ENCODE measurements at regions not wholly inside any gene's neighbourhood (a gene's known extent, or its start where the extent isn't known, plus 50 kb on each side); places are given as distances from the start of the nearest gene placed in this dataset.
A peak's percentile ranks its signal among the peaks of the same experiment; 100 is the strongest.

DNA sequence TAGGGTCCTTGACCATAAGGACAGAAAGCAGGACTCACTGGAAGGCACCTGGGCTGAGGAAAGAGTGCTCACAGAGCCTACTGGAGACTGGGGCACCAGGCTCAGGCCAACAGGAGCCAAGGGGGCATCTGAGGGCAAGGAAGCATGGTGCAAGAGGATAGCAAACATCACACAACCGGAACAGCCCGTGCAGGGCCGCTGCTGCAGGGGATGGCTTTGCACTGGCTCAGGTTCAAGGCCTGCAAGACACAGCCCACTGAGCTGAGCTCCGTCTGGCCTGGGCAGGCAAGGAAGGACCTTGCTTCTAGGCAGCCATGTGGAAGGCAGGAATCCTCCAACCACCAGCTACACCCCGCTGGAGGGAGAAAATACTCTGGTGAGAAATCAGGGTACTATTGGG lies 59.8 kb upstream of the KIF26B start:
- Histone ChIP-seq H3K27ac (no peak overlapping the region), H3K9me3 (replicated peaks in 1 of 3) (no peaks in the 10 kb centered on the region), H3K4me3 (no peak overlapping the region), H3K4me1 (replicated peaks in 1 of 2) (peaks cover 0 to 16% of the 10 kb centered on the region in 2 donors), H3K27me3 (no peaks in the 10 kb centered on the region), H3K36me3 (replicated peaks in 1 of 2) (no peaks in the 10 kb centered on the region)
- intact Hi-C loops (cut with DNase I): no loop called here
- 52 to 69% (median 60%) methylated on average over 3 to 5 of the region's 5 CpGs for WGBS, 4 donors
- TF ChIP-seq, protein P1, sequence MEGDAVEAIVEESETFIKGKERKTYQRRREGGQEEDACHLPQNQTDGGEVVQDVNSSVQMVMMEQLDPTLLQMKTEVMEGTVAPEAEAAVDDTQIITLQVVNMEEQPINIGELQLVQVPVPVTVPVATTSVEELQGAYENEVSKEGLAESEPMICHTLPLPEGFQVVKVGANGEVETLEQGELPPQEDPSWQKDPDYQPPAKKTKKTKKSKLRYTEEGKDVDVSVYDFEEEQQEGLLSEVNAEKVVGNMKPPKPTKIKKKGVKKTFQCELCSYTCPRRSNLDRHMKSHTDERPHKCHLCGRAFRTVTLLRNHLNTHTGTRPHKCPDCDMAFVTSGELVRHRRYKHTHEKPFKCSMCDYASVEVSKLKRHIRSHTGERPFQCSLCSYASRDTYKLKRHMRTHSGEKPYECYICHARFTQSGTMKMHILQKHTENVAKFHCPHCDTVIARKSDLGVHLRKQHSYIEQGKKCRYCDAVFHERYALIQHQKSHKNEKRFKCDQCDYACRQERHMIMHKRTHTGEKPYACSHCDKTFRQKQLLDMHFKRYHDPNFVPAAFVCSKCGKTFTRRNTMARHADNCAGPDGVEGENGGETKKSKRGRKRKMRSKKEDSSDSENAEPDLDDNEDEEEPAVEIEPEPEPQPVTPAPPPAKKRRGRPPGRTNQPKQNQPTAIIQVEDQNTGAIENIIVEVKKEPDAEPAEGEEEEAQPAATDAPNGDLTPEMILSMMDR (IDR thresholded peaks at IDR 0.05): no peak
- TF ChIP-seq POLR2A (IDR thresholded peaks at IDR 0.05): no peak
- DNase-seq: peak; percentile 16 to 72 (median 62)

DNA sequence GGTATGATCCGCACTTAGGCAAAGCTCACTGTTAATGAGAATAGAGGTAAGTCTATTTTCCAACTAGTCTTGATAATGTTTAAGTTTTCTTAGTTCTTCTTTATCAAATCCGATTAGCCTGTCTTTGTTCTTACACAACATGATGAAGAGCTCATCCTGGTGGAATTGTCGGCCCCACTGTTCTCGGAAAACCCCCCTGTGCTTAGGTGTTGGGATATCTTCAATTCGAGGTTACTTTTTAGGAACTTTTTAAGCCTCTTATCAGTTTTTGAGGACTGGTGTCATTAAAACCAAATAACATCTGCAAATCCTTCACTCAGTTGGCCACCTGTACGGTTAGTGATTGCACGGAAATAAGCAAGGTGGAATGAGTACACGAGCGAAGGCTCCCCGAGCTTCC lies 60.7 kb upstream of the KIF26B start:
- Histone ChIP-seq H3K9me3 (replicated peaks in 1 of 3) (no peaks in the 10 kb centered on the region), H3K27me3 (no peaks in the 10 kb centered on the region), H3K27ac (no peak overlapping the region), H3K4me1 (replicated peaks in 1 of 2) (peaks cover 0 to 16% of the 10 kb centered on the region in 2 donors), H3K36me3 (replicated peaks in 1 of 2) (no peaks in the 10 kb centered on the region), H3K4me3 (no peak overlapping the region)
- TF ChIP-seq POLR2A (IDR thresholded peaks at IDR 0.05): no peak
- TF ChIP-seq, protein P1 (IDR thresholded peaks at IDR 0.05): no peak
- intact Hi-C loops (cut with DNase I): no loop called here
- WGBS, 4 donors: 92 to 95% (median 94%) methylated on average over 10 of the region's 10 CpGs
- no peak for DNase-seq

DNA sequence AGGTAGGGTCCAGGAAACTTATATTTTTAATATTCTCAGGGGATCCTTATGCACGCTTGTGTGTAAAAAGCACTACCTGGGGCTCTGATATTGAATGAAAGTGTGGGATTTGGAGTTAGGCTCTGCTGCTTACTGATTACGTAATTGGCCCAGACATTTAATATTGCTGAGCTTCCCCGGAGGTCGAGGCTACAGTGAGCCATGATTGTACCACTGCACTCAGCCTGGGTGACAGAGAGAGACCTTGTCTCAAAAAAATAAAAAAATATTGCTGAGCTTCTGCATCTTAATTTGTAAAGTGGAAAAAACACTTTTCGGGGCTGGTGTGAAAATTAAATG lies 62.2 kb upstream of the KIF26B start:
- Histone ChIP-seq H3K9me3 (replicated peaks in 1 of 3) (no peaks in the 10 kb centered on the region), H3K4me1 (replicated peaks in 1 of 2) (peaks cover 0 to 16% of the 10 kb centered on the region in 2 donors), H3K36me3 (replicated peaks in 1 of 2) (no peaks in the 10 kb centered on the region), H3K27me3 (no peaks in the 10 kb centered on the region), H3K4me3 (no peak overlapping the region), H3K27ac (peak overlapping the region in 4 of 5 donors; percentile 1 to 89 (median 74))
- intact Hi-C loops (cut with DNase I): no loop called here
- 61 to 65% (median 65%) methylated on average over 5 of the region's 5 CpGs for WGBS, 4 donors
- peak in 1 of 7 donors; percentile 15 for DNase-seq
- TF ChIP-seq, protein P1 (IDR thresholded peaks at IDR 0.05): no peak
- no peak for TF ChIP-seq POLR2A (IDR thresholded peaks at IDR 0.05)

DNA sequence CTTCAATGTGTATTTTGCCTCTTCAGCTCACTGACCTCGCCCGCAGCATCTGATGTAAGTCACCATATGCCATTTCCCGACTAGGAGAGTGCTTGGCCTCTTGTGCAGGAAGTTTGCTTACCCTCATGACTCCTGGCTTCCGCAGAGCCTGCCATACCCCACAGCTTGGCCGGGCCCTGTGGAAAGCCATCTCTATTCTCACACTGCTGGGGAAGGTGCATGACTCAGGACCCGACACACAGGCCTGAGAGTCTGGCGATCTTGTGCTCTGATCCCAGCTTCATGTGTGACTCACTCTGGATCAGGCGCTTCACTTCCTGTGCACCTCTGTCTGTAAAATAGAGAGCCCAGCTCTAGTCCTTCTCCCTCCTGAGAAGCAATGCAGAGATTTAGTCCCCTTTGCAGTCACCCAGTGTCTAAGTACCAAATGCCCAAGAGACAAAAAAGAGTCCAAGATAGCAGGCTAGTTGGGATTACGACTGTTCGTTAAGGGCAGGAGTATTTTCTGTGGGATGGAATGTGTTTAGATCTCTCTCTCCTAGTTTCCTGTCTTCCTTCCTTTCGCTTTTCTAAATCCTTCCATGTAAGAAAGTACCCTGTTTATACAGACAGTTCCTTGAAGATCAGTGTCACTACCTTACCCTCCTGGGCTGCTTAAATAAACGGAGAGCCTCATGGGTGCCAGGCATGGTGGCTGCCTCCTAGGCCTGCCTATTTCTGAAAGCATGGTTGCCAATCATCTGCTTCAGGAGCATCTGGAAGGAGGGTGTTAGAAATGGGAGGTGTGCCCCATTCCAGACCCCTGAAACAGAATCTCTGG lies 62.8 kb upstream of the KIF26B start:
- peaks cover 0 to 16% of the 10 kb centered on the region in 2 donors for H3K4me1 ChIP-seq (replicated peaks in 1 of 2)
- H3K27ac ChIP-seq: peak overlapping the region in 4 of 5 donors; percentile 1 to 89 (median 74)
- TF ChIP-seq POLR2A (IDR thresholded peaks at IDR 0.05): peak in 1 of 2 donors; percentile 59
- TF ChIP-seq, protein P1 (IDR thresholded peaks at IDR 0.05): no peak
- intact Hi-C loops (cut with DNase I): no loop called here
- 42 to 46% (median 44%) methylated on average over 11 to 12 of the region's 12 CpGs for WGBS, 4 donors
- H3K27me3 ChIP-seq: no peaks in the 10 kb centered on the region
- H3K9me3 ChIP-seq (replicated peaks in 1 of 3): no peaks in the 10 kb centered on the region
- H3K36me3 ChIP-seq (replicated peaks in 1 of 2): no peaks in the 10 kb centered on the region
- no peak overlapping the region for H3K4me3 ChIP-seq
- DNase-seq: peak; percentile 65 to 94 (median 90)

Data from adrenal gland (tissue), 9 donors.